ENCODE measurements at regions not wholly inside any gene's neighbourhood (a gene's known extent, or its start where the extent isn't known, plus 50 kb on each side); places are given as distances from the start of the nearest gene placed in this dataset.

DNA sequence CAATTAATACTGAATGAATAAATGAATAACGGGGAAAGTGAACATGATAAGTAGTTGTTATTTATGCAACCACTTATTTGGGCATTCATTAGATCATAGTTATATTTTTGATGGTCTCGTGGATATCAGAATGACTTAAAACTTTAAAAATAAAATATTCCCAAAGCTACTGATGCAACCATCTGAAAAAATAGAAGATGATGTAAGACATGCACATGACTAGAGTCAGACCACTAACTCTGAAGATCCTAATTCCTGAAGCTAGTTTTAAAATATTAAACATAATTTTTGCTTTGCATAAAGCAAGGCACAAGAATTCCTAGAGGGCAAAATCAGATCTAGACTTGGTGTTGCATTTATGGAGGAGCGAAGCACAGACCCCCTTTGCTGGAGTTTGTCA, 616.1 kb downstream of the IRS1 start:
- Histone ChIP-seq H2AFZ (ENCODE audit: low read depth, low read length) (no peak overlapping the region), H3K9ac (ENCODE audit: low read depth, low read length) (no peak overlapping the region), H4K20me1 (ENCODE audit: insufficient read depth, low read length) (no peaks in the 10 kb centered on the region), H3K79me2 (ENCODE audit: insufficient read depth, low read length) (no peaks in the 10 kb centered on the region), H3K27me3 (ENCODE audit: insufficient read depth, low read length, poor library complexity) (no peaks in the 10 kb centered on the region), H3K4me2 (ENCODE audit: insufficient read depth, low read length) (no peak overlapping the region), H3K9me3 (ENCODE audit: insufficient read depth, low read length, severe bottlenecking) (no peaks in the 10 kb centered on the region), H3K36me3 (ENCODE audit: insufficient read depth, low read length) (no peaks in the 10 kb centered on the region), H3K4me1 (ENCODE audit: insufficient read depth, low read length) (no peaks in the 10 kb centered on the region), H3K4me3 (ENCODE audit: low read depth in 1 of 2, low read length in 2 of 2) (no peak overlapping the region), H3K27ac (ENCODE audit: low read length) (no peak overlapping the region)
- no peak for TF ChIP-seq EZH2 (IDR thresholded peaks at IDR 0.05; ENCODE audit: borderline replicate concordance, low read depth, low read length, severe bottlenecking)
- TF ChIP-seq, protein P1, sequence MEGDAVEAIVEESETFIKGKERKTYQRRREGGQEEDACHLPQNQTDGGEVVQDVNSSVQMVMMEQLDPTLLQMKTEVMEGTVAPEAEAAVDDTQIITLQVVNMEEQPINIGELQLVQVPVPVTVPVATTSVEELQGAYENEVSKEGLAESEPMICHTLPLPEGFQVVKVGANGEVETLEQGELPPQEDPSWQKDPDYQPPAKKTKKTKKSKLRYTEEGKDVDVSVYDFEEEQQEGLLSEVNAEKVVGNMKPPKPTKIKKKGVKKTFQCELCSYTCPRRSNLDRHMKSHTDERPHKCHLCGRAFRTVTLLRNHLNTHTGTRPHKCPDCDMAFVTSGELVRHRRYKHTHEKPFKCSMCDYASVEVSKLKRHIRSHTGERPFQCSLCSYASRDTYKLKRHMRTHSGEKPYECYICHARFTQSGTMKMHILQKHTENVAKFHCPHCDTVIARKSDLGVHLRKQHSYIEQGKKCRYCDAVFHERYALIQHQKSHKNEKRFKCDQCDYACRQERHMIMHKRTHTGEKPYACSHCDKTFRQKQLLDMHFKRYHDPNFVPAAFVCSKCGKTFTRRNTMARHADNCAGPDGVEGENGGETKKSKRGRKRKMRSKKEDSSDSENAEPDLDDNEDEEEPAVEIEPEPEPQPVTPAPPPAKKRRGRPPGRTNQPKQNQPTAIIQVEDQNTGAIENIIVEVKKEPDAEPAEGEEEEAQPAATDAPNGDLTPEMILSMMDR (IDR thresholded peaks at IDR 0.05; ENCODE audit: borderline replicate concordance, extremely low read depth, low read length, poor library complexity, severe bottlenecking), result no peak
- no peak for DNase-seq
- no peak for ATAC-seq (ENCODE audit: insufficient read depth, low read depth)

DNA sequence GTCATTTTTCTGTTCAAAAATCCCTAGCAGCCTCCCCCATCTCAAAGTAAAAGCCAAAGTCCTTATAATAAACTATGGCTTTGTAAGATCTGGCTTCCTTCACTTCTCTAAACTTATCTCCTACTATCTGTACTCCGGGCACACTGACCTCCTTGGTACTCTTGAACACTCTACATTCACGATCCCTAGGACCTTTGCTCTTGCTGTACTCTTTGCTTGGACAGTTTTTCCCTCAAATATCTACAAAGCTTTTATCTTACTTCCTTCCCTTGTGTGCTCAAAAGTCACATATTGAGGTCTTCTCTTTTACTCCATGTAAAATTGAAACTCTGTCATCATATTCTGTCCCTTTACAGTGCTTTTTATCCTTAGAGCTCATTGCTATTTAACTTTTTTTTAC, 616.6 kb downstream of the IRS1 start:
- Histone ChIP-seq H3K36me3 (ENCODE audit: insufficient read depth, low read length) (no peaks in the 10 kb centered on the region), H3K4me2 (ENCODE audit: insufficient read depth, low read length) (no peak overlapping the region), H3K27me3 (ENCODE audit: insufficient read depth, low read length, poor library complexity) (no peaks in the 10 kb centered on the region), H3K4me3 (ENCODE audit: low read depth in 1 of 2, low read length in 2 of 2) (no peak overlapping the region), H4K20me1 (ENCODE audit: insufficient read depth, low read length) (no peaks in the 10 kb centered on the region), H3K9me3 (ENCODE audit: insufficient read depth, low read length, severe bottlenecking) (no peaks in the 10 kb centered on the region), H2AFZ (ENCODE audit: low read depth, low read length) (no peak overlapping the region), H3K4me1 (ENCODE audit: insufficient read depth, low read length) (no peaks in the 10 kb centered on the region), H3K79me2 (ENCODE audit: insufficient read depth, low read length) (no peaks in the 10 kb centered on the region), H3K9ac (ENCODE audit: low read depth, low read length) (no peak overlapping the region), H3K27ac (ENCODE audit: low read length) (no peak overlapping the region)
- ATAC-seq (ENCODE audit: insufficient read depth, low read depth) (no peak), DNase-seq (no peak)
- TF ChIP-seq EZH2 (IDR thresholded peaks at IDR 0.05; ENCODE audit: borderline replicate concordance, low read depth, low read length, severe bottlenecking), result no peak
- TF ChIP-seq, protein P1 (IDR thresholded peaks at IDR 0.05; ENCODE audit: borderline replicate concordance, extremely low read depth, low read length, poor library complexity, severe bottlenecking), result no peak

DNA sequence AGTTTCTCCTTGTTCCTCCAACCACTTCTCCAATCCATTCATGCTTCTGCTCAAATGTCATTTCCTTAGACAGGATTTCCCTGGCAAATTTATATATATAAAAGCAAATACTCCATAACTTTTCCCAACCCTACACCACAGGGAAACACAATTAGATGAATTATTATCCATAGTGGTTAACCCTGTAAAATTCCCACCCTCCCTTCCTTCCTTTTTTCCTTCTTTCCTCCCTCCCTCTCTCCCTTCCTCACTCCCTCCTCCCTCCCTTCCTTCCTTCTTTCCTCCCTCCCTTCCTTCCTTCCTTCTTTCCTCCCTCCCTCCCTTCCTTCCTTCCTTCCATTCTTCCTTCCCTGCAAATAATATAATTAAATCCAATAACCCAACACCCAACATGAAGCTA, 617.7 kb downstream of the IRS1 start:
- H3K27me3 ChIP-seq (ENCODE audit: insufficient read depth, low read length, poor library complexity), result no peaks in the 10 kb centered on the region
- no peaks in the 10 kb centered on the region for H3K4me1 ChIP-seq (ENCODE audit: insufficient read depth, low read length)
- TF ChIP-seq, protein P1 (IDR thresholded peaks at IDR 0.05; ENCODE audit: borderline replicate concordance, extremely low read depth, low read length, poor library complexity, severe bottlenecking), result no peak
- TF ChIP-seq EZH2 (IDR thresholded peaks at IDR 0.05; ENCODE audit: borderline replicate concordance, low read depth, low read length, severe bottlenecking), result no peak
- H3K9ac ChIP-seq (ENCODE audit: low read depth, low read length), result no peak overlapping the region
- ATAC-seq (ENCODE audit: insufficient read depth, low read depth) (no peak), DNase-seq (no peak)
- H3K79me2 ChIP-seq (ENCODE audit: insufficient read depth, low read length), result no peaks in the 10 kb centered on the region
- no peak overlapping the region for H3K4me2 ChIP-seq (ENCODE audit: insufficient read depth, low read length)
- H2AFZ ChIP-seq (ENCODE audit: low read depth, low read length), result no peak overlapping the region
- H3K4me3 ChIP-seq (ENCODE audit: low read depth in 1 of 2, low read length in 2 of 2), result no peak overlapping the region
- no peaks in the 10 kb centered on the region for H3K9me3 ChIP-seq (ENCODE audit: insufficient read depth, low read length, severe bottlenecking)
- H3K36me3 ChIP-seq (ENCODE audit: insufficient read depth, low read length), result no peaks in the 10 kb centered on the region
- H3K27ac ChIP-seq (ENCODE audit: low read length), result no peak overlapping the region
- H4K20me1 ChIP-seq (ENCODE audit: insufficient read depth, low read length), result no peaks in the 10 kb centered on the region
